ENCODE measurements at regions not wholly inside any gene's neighbourhood (a gene's known extent, or its start where the extent isn't known, plus 50 kb on each side); places are given as distances from the start of the nearest gene placed in this dataset.

- TF ChIP-seq GATA2 (IDR thresholded peaks at IDR 0.05; ENCODE audit: low read depth, low read length) = no peak
- no peak for TF ChIP-seq GATA3 (IDR thresholded peaks at IDR 0.05; ENCODE audit: low read depth, low read length)
Observed at GRCh38 chr4:17024425-17024824, 126.0 kb upstream of the LDB2 start.

GRCh38 chr4:17020901-17021300 is 122.5 kb upstream of the LDB2 start:
- TF ChIP-seq GATA2 (IDR thresholded peaks at IDR 0.05; ENCODE audit: low read depth, low read length) = no peak
- TF ChIP-seq GATA3 (IDR thresholded peaks at IDR 0.05; ENCODE audit: low read depth, low read length) = no peak

- TF ChIP-seq GATA3 (IDR thresholded peaks at IDR 0.05; ENCODE audit: low read depth, low read length) (no peak), GATA2 (IDR thresholded peaks at IDR 0.05; ENCODE audit: low read depth, low read length) (no peak)
Observed at GRCh38 chr4:17020451-17020850, 122.0 kb upstream of the LDB2 start.

DNA sequence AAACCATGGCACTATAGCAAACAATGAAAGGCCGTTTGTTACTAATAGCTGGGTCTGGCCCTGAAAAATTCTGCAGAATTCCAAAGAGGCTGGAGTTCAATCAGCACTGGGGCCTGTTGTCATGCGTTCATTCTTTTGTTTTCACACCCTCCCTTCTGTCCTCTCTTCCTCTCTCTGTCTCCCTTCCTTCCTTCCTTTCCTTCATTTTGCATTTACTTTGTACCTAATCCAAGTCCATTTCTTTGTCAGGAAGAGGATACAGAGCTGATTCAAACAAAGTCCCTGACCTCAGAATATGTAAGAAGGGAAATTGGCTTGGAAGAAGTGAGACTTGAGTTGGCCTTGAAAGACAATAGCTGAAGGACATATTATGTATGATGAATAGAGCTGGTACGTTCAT is 119.6 kb upstream of the LDB2 start:
- no peak for TF ChIP-seq GATA3 (IDR thresholded peaks at IDR 0.05; ENCODE audit: low read depth, low read length)

GRCh38 chr4:17013382-17014006 is 115.0 kb upstream of the LDB2 start:
- no peak for TF ChIP-seq GATA3 (IDR thresholded peaks at IDR 0.05; ENCODE audit: low read depth, low read length)
- TF ChIP-seq GATA2 (IDR thresholded peaks at IDR 0.05; ENCODE audit: low read depth, low read length) = no peak

GRCh38 chr4:17012451-17012850 is 114.0 kb upstream of the LDB2 start:
- TF ChIP-seq GATA2 (IDR thresholded peaks at IDR 0.05; ENCODE audit: low read depth, low read length) (no peak), GATA3 (IDR thresholded peaks at IDR 0.05; ENCODE audit: low read depth, low read length) (no peak)

- TF ChIP-seq GATA3 (IDR thresholded peaks at IDR 0.05; ENCODE audit: low read depth, low read length) = no peak
- no peak for TF ChIP-seq GATA2 (IDR thresholded peaks at IDR 0.05; ENCODE audit: low read depth, low read length)
Observed at GRCh38 chr4:17010426-17011087, 112.1 kb upstream of the LDB2 start.

GRCh38 chr4:17009871-17010367 is 111.5 kb upstream of the LDB2 start:
- TF ChIP-seq GATA3 (IDR thresholded peaks at IDR 0.05; ENCODE audit: low read depth, low read length) = no peak
- no peak for TF ChIP-seq GATA2 (IDR thresholded peaks at IDR 0.05; ENCODE audit: low read depth, low read length)

GRCh38 chr4:17008834-17009345 is 110.4 kb upstream of the LDB2 start:
- TF ChIP-seq GATA2 (IDR thresholded peaks at IDR 0.05; ENCODE audit: low read depth, low read length) (no peak), GATA3 (IDR thresholded peaks at IDR 0.05; ENCODE audit: low read depth, low read length) (no peak)

- TF ChIP-seq GATA2 (IDR thresholded peaks at IDR 0.05; ENCODE audit: low read depth, low read length) = no peak
- no peak for TF ChIP-seq GATA3 (IDR thresholded peaks at IDR 0.05; ENCODE audit: low read depth, low read length)
Observed at GRCh38 chr4:16995451-16995850, 97.0 kb upstream of the LDB2 start.

- TF ChIP-seq GATA2 (IDR thresholded peaks at IDR 0.05; ENCODE audit: low read depth, low read length) = no peak
- TF ChIP-seq GATA3 (IDR thresholded peaks at IDR 0.05; ENCODE audit: low read depth, low read length) = no peak
Observed at GRCh38 chr4:16993956-16994840, 95.8 kb upstream of the LDB2 start.

DNA sequence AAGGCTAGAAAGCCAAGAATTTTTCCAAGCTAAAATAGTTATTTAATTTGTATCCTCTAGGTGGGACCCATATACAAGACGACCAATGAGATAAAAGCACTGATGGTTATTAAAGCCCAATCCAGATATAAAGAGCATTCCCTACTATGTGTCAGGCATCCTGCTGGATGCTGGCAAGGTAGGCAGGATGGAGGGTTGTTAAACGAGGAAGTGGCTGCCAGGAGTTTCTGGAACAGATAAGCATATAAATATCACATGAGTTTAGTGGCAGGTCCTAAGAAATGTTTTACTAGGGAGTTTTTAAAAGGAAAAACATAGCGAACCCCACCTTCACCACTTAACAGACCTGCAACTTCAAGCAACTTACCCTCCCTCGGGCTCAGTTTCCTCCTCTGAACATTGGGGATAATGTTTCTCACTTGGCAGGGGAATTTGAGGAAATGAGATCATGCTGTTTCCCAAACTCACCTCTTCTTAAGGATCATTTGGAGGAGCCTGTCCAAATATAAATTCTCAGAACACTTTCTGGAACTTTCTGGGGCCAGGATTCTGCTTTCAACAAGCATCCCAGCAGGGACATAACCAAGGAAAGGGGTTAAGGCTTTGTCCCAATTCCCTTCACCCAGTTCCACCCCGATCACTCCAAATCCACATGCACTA is 94.3 kb upstream of the LDB2 start:
- no peak for TF ChIP-seq GATA3 (IDR thresholded peaks at IDR 0.05; ENCODE audit: low read depth, low read length)
- TF ChIP-seq GATA2 (IDR thresholded peaks at IDR 0.05; ENCODE audit: low read depth, low read length) = no peak

DNA sequence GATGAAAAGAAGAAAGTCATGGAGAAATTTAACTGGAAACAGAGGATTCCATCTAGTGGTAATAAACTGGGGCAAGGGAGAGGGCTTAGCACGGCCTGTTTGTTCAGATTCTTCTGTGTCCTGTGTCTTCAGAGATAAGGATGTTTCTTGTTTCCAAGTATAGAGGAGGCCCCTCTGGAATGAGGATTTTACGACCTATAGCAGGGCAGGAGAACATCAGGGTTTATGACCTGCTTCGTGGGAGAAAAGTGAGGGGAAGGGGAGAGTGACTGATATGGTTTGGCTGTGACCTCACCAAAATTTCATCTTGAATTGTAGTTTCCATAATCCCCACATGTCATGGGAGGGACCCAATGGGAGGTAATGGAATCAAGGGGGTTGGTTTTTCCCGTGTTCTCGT is 93.0 kb upstream of the LDB2 start:
- TF ChIP-seq GATA2 (IDR thresholded peaks at IDR 0.05; ENCODE audit: low read depth, low read length) (no peak), GATA3 (IDR thresholded peaks at IDR 0.05; ENCODE audit: low read depth, low read length) (no peak)

GRCh38 chr4:16989371-16989770 is 90.9 kb upstream of the LDB2 start:
- TF ChIP-seq GATA2 (IDR thresholded peaks at IDR 0.05; ENCODE audit: low read depth, low read length) (no peak), GATA3 (IDR thresholded peaks at IDR 0.05; ENCODE audit: low read depth, low read length) (no peak)
